PC-3 (cell line): ENCODE measurements at regions not wholly inside any gene's neighbourhood (a gene's known extent, or its start where the extent isn't known, plus 50 kb on each side); places are given as distances from the start of the nearest gene placed in this dataset.

ENCODE experiments used
- EZH2phosphoT487 ChIP-seq: fragments of 300-600 bp; sonication (generic); IDR thresholded peaks from 2 replicates; pipeline ENCODE4 v1.6.1; 2018; ENCODE audit warnings: mild to moderate bottlenecking, antibody characterized with exemption, low read length, borderline replicate concordance
- TF ChIP-seq, protein P1 (sequence below): fragments of 300-600 bp; sonication (generic); conservative IDR thresholded peaks from 2 replicates; pipeline ENCODE4 v1.5.1; 2017; ENCODE audit warnings: antibody characterized with exemption, low read depth, mild to moderate bottlenecking, low read length

- TF ChIP-seq, protein P1, sequence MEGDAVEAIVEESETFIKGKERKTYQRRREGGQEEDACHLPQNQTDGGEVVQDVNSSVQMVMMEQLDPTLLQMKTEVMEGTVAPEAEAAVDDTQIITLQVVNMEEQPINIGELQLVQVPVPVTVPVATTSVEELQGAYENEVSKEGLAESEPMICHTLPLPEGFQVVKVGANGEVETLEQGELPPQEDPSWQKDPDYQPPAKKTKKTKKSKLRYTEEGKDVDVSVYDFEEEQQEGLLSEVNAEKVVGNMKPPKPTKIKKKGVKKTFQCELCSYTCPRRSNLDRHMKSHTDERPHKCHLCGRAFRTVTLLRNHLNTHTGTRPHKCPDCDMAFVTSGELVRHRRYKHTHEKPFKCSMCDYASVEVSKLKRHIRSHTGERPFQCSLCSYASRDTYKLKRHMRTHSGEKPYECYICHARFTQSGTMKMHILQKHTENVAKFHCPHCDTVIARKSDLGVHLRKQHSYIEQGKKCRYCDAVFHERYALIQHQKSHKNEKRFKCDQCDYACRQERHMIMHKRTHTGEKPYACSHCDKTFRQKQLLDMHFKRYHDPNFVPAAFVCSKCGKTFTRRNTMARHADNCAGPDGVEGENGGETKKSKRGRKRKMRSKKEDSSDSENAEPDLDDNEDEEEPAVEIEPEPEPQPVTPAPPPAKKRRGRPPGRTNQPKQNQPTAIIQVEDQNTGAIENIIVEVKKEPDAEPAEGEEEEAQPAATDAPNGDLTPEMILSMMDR: no peak
- no peak for TF ChIP-seq EZH2phosphoT487
Measured at GRCh38 chrX:23504895-23505294, 162.4 kb upstream of the PRDX4 start.
